Esophagus muscularis mucosa (tissue), 4 donors: ENCODE measurements at regions not wholly inside any gene's neighbourhood (a gene's known extent, or its start where the extent isn't known, plus 50 kb on each side); places are given as distances from the start of the nearest gene placed in this dataset.

Experiments used
- EP300 ChIP-seq: sonication (generic); formaldehyde crosslinking; IDR thresholded peaks from one replicate; pipeline ENCODE4 v1.6.1; 2017; ENCODE audit warnings: antibody characterized with exemption
- POLR2A ChIP-seq: fragments of 450-650 bp; IDR thresholded peaks from one replicate; pipeline ENCODE4 v1.6.1; 2017; ENCODE audit warnings: antibody characterized with exemption, moderate library complexity, mild to moderate bottlenecking, low read depth
- POLR2AphosphoS5 ChIP-seq, 2 donors: sonication (generic); formaldehyde crosslinking; IDR thresholded peaks; one replicate each; pipeline ENCODE4 v1.6.1; 2017; ENCODE audit warnings: antibody characterized with exemption in 2 of 2
- TF ChIP-seq, protein P1 (sequence below), 3 experiments: fragments of 200-600 bp in 2 of 3; fragments of 450-650 bp in 1 of 3; sonication (generic) in 2 of 3; IDR thresholded peaks; one replicate each; pipeline ENCODE4 v1.5.1; 2017 to 2019; ENCODE audit warnings: antibody characterized with exemption in 3 of 3, mild to moderate bottlenecking in 2 of 3, moderate library complexity in 1 of 3

DNA sequence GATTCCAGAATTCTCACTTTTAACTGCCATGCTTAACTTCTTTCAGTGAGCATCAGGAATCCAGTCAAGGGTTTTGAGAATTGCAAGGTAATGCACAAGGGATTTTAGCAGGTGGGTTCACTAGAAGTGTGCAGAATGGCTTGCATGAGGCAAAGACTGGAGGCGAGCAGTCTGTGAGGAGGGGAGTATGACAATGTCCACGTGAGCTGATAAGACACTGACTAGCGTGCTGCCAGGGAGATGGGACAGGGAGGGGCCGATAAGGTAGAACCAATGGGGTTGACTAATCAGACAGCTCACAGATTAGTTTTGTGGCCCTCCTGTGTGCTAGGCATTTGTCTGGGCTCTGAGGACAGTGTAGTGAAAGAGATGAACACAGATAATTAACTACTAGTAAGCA is 102.0 kb upstream of the DAZL start:
- TF ChIP-seq, protein P1, sequence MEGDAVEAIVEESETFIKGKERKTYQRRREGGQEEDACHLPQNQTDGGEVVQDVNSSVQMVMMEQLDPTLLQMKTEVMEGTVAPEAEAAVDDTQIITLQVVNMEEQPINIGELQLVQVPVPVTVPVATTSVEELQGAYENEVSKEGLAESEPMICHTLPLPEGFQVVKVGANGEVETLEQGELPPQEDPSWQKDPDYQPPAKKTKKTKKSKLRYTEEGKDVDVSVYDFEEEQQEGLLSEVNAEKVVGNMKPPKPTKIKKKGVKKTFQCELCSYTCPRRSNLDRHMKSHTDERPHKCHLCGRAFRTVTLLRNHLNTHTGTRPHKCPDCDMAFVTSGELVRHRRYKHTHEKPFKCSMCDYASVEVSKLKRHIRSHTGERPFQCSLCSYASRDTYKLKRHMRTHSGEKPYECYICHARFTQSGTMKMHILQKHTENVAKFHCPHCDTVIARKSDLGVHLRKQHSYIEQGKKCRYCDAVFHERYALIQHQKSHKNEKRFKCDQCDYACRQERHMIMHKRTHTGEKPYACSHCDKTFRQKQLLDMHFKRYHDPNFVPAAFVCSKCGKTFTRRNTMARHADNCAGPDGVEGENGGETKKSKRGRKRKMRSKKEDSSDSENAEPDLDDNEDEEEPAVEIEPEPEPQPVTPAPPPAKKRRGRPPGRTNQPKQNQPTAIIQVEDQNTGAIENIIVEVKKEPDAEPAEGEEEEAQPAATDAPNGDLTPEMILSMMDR (IDR thresholded peaks at IDR 0.05): no peak
- TF ChIP-seq POLR2A (no peak), POLR2AphosphoS5 (IDR thresholded peaks at IDR 0.05) (no peak), EP300 (no peak)
